ENCODE measurements at regions not wholly inside any gene's neighbourhood (a gene's known extent, or its start where the extent isn't known, plus 50 kb on each side); places are given as distances from the start of the nearest gene placed in this dataset.
"Not testable (repeated sequence)": the region's sequence is repeated elsewhere in the genome, so short reads cannot be mapped to it uniquely, and the experiment has no call there.

GRCh38 chr14:59017285-59017965 is 171.0 kb upstream of the DAAM1 start:
- no peak for DNase-seq

- no peak for DNase-seq
Measured at GRCh38 chr14:59018460-59018859, 170.0 kb upstream of the DAAM1 start.

GRCh38 chr14:59018978-59019377 is 169.5 kb upstream of the DAAM1 start:
- no peak for DNase-seq

- DNase-seq = no peak
Measured at GRCh38 chr14:59020382-59020781, 168.1 kb upstream of the DAAM1 start.

GRCh38 chr14:59022144-59022543 is 166.3 kb upstream of the DAAM1 start:
- DNase-seq = no peak

GRCh38 chr14:59026081-59026480 is 162.4 kb upstream of the DAAM1 start:
- DNase-seq = no peak

- DNase-seq = not testable (repeated sequence)
Measured at GRCh38 chr14:59026640-59027039, 161.8 kb upstream of the DAAM1 start.

- no peak for DNase-seq
Measured at GRCh38 chr14:59028476-59029202, 159.8 kb upstream of the DAAM1 start.

- no peak for DNase-seq
Measured at GRCh38 chr14:59032826-59033225, 155.6 kb upstream of the DAAM1 start.

- no peak for DNase-seq
Measured at GRCh38 chr14:59036134-59036533, 152.3 kb upstream of the DAAM1 start.

- no peak for DNase-seq
Measured at GRCh38 chr14:59037086-59037485, 151.4 kb upstream of the DAAM1 start.

- DNase-seq = no peak
Measured at GRCh38 chr14:59037620-59038019, 150.8 kb upstream of the DAAM1 start.

GRCh38 chr14:59038746-59039145 is 149.7 kb upstream of the DAAM1 start:
- no peak for DNase-seq

- no peak for DNase-seq
Measured at GRCh38 chr14:59041308-59041707, 147.2 kb upstream of the DAAM1 start.

- DNase-seq = no peak
Measured at GRCh38 chr14:59044707-59045106, 143.8 kb upstream of the DAAM1 start.

GRCh38 chr14:59046746-59047145 is 141.7 kb upstream of the DAAM1 start:
- no peak for DNase-seq

GRCh38 chr14:59055006-59055405 is 133.5 kb upstream of the DAAM1 start:
- no peak for DNase-seq

GRCh38 chr14:59055439-59056045 is 132.9 kb upstream of the DAAM1 start:
- peak; percentile 12 for DNase-seq

- DNase-seq = no peak
Measured at GRCh38 chr14:59057551-59057950, 130.9 kb upstream of the DAAM1 start.

- not testable (repeated sequence) for DNase-seq
Measured at GRCh38 chr14:59058776-59059175, 129.7 kb upstream of the DAAM1 start.

GRCh38 chr14:59060841-59061240 is 127.6 kb upstream of the DAAM1 start:
- DNase-seq = no peak

GRCh38 chr14:59061292-59061691 is 127.2 kb upstream of the DAAM1 start:
- no peak for DNase-seq

GRCh38 chr14:59063259-59063658 is 125.2 kb upstream of the DAAM1 start:
- DNase-seq = no peak
